ENCODE measurements at regions not wholly inside any gene's neighbourhood (a gene's known extent, or its start where the extent isn't known, plus 50 kb on each side); places are given as distances from the start of the nearest gene placed in this dataset.
"Not testable (repeated sequence)": the region's sequence is repeated elsewhere in the genome, so short reads cannot be mapped to it uniquely, and the experiment has no call there.

GRCh38 chr6:103113416-103113815 is 1719.9 kb downstream of the GRIK2 start:
- Histone ChIP-seq H3K9ac (ENCODE audit: low read length in 3 of 3) (no peak overlapping the region), H3K9me3 (ENCODE audit: control insufficient read depth in 2 of 3, insufficient read depth in 1 of 3, low read length in 3 of 3) (no peaks in the 10 kb centered on the region), H3K27me3 (ENCODE audit: control insufficient read depth, insufficient read depth, low read length) (no peaks in the 10 kb centered on the region), H3K4me3 (ENCODE audit: low read length in 3 of 3) (no peak overlapping the region), H3K4me1 (ENCODE audit: control insufficient read depth in 2 of 3, insufficient read depth in 2 of 3, low read depth in 1 of 3, low read length in 3 of 3) (no peaks in the 10 kb centered on the region), H3K27ac (ENCODE audit: low read depth in 2 of 2, low read length in 2 of 2) (no peak overlapping the region), H3K36me3 (ENCODE audit: control insufficient read depth in 2 of 3, insufficient read depth in 3 of 3, low read length in 3 of 3) (no peaks in the 10 kb centered on the region)
- DNase-seq (no peak), FAIRE-seq (no peak)
- TF ChIP-seq CTCF (IDR thresholded peaks at IDR 0.05; ENCODE audit: borderline replicate concordance, extremely low read depth, insufficient read depth): no peak
- intact Hi-C loops (cut with DNase I): no loop called here

GRCh38 chr6:103107985-103108384 is 1714.5 kb downstream of the GRIK2 start:
- no peak for FAIRE-seq
- intact Hi-C loops (cut with DNase I): no loop called here
- no peak overlapping the region for H3K27ac ChIP-seq (ENCODE audit: low read depth in 2 of 2, low read length in 2 of 2)

GRCh38 chr6:103105686-103106085 is 1712.2 kb downstream of the GRIK2 start:
- H3K4me3 ChIP-seq (ENCODE audit: low read length in 3 of 3): no peak overlapping the region
- no peak overlapping the region for H3K27ac ChIP-seq (ENCODE audit: low read depth in 2 of 2, low read length in 2 of 2)
- no peaks in the 10 kb centered on the region for H3K9me3 ChIP-seq (ENCODE audit: control insufficient read depth in 2 of 3, insufficient read depth in 1 of 3, low read length in 3 of 3)
- H3K27me3 ChIP-seq (ENCODE audit: control insufficient read depth, insufficient read depth, low read length): no peaks in the 10 kb centered on the region
- FAIRE-seq (no peak), DNase-seq (no peak)
- intact Hi-C loops (cut with DNase I): no loop called here
- no peaks in the 10 kb centered on the region for H3K36me3 ChIP-seq (ENCODE audit: control insufficient read depth in 2 of 3, insufficient read depth in 3 of 3, low read length in 3 of 3)
- TF ChIP-seq CTCF (IDR thresholded peaks at IDR 0.05; ENCODE audit: borderline replicate concordance, extremely low read depth, insufficient read depth): no peak
- no peaks in the 10 kb centered on the region for H3K4me1 ChIP-seq (ENCODE audit: control insufficient read depth in 2 of 3, insufficient read depth in 2 of 3, low read depth in 1 of 3, low read length in 3 of 3)
- no peak overlapping the region for H3K9ac ChIP-seq (ENCODE audit: low read length in 3 of 3)

More at GRCh38 chr6:103107985-103108384, 1714.5 kb downstream of the GRIK2 start:
- Histone ChIP-seq H3K4me1 (ENCODE audit: control insufficient read depth in 2 of 3, insufficient read depth in 2 of 3, low read depth in 1 of 3, low read length in 3 of 3) (no peaks in the 10 kb centered on the region), H3K36me3 (ENCODE audit: control insufficient read depth in 2 of 3, insufficient read depth in 3 of 3, low read length in 3 of 3) (no peaks in the 10 kb centered on the region), H3K27me3 (ENCODE audit: control insufficient read depth, insufficient read depth, low read length) (no peaks in the 10 kb centered on the region), H3K9ac (ENCODE audit: low read length in 3 of 3) (no peak overlapping the region), H3K9me3 (ENCODE audit: control insufficient read depth in 2 of 3, insufficient read depth in 1 of 3, low read length in 3 of 3) (no peaks in the 10 kb centered on the region), H3K4me3 (ENCODE audit: low read length in 3 of 3) (no peak overlapping the region)
- no peak for TF ChIP-seq CTCF (IDR thresholded peaks at IDR 0.05; ENCODE audit: borderline replicate concordance, extremely low read depth, insufficient read depth)
- DNase-seq: no peak

- no peaks in the 10 kb centered on the region for H3K4me1 ChIP-seq (ENCODE audit: control insufficient read depth in 2 of 3, insufficient read depth in 2 of 3, low read depth in 1 of 3, low read length in 3 of 3)
- H3K27me3 ChIP-seq (ENCODE audit: control insufficient read depth, insufficient read depth, low read length): no peaks in the 10 kb centered on the region
- peaks cover 0 to 4% (median 0%) of the 10 kb centered on the region in 3 donors for H3K9me3 ChIP-seq (ENCODE audit: control insufficient read depth in 2 of 3, insufficient read depth in 1 of 3, low read length in 3 of 3)
- intact Hi-C loops (cut with DNase I): no loop called here
- FAIRE-seq (no peak), DNase-seq (no peak)
- H3K36me3 ChIP-seq (ENCODE audit: control insufficient read depth in 2 of 3, insufficient read depth in 3 of 3, low read length in 3 of 3): no peaks in the 10 kb centered on the region
- H3K9ac ChIP-seq (ENCODE audit: low read length in 3 of 3): no peak overlapping the region
- H3K4me3 ChIP-seq (ENCODE audit: low read length in 3 of 3): no peak overlapping the region
- no peak for TF ChIP-seq CTCF (IDR thresholded peaks at IDR 0.05; ENCODE audit: borderline replicate concordance, extremely low read depth, insufficient read depth)
- H3K27ac ChIP-seq (ENCODE audit: low read depth in 2 of 2, low read length in 2 of 2): no peak overlapping the region
Observed at GRCh38 chr6:103101267-103101666, 1707.8 kb downstream of the GRIK2 start.

- DNase-seq; H3K9me3 ChIP-seq (ENCODE audit: control insufficient read depth in 2 of 3, insufficient read depth in 1 of 3, low read length in 3 of 3); H3K27me3 ChIP-seq (ENCODE audit: control insufficient read depth, insufficient read depth, low read length); H3K27ac ChIP-seq (ENCODE audit: low read depth in 2 of 2, low read length in 2 of 2); FAIRE-seq; H3K9ac ChIP-seq (ENCODE audit: low read length in 3 of 3); H3K36me3 ChIP-seq (ENCODE audit: control insufficient read depth in 2 of 3, insufficient read depth in 3 of 3, low read length in 3 of 3); H3K4me1 ChIP-seq (ENCODE audit: control insufficient read depth in 2 of 3, insufficient read depth in 2 of 3, low read depth in 1 of 3, low read length in 3 of 3); intact Hi-C loops (cut with DNase I); H3K4me3 ChIP-seq (ENCODE audit: low read length in 3 of 3): not testable (repeated sequence)
Observed at GRCh38 chr6:103092414-103092813, 1698.9 kb downstream of the GRIK2 start.
